ENCODE measurements at regions not wholly inside any gene's neighbourhood (a gene's known extent, or its start where the extent isn't known, plus 50 kb on each side); places are given as distances from the start of the nearest gene placed in this dataset.

GRCh38 chr13:30845297-30846214 is 60.5 kb upstream of the MEDAG start:
- no peak for DNase-seq

- no peak for DNase-seq
These were observed 59.8 kb upstream of the MEDAG start for GRCh38 chr13:30846311-30846710.

- no peak for DNase-seq
These were observed 59.2 kb upstream of the MEDAG start for GRCh38 chr13:30846866-30847265.

- no peak for DNase-seq
These were observed 58.3 kb upstream of the MEDAG start for GRCh38 chr13:30847650-30848307.

- no peak for DNase-seq
These were observed 57.6 kb upstream of the MEDAG start for GRCh38 chr13:30848332-30849027.

GRCh38 chr13:30849611-30850010 is 56.5 kb upstream of the MEDAG start:
- DNase-seq: no peak

GRCh38 chr13:30850204-30850866 is 55.7 kb upstream of the MEDAG start:
- DNase-seq: no peak

- no peak for DNase-seq
These were observed 55.2 kb upstream of the MEDAG start for GRCh38 chr13:30850867-30851211.

- DNase-seq: no peak
These were observed 54.4 kb upstream of the MEDAG start for GRCh38 chr13:30851697-30852096.

GRCh38 chr13:30855569-30855968 is 50.5 kb upstream of the MEDAG start:
- no peak for DNase-seq

- DNase-seq: no peak
These were observed 49.9 kb upstream of the MEDAG start for GRCh38 chr13:30856005-30856790.

All from DMS153 (cell line).